Hepatocyte (in vitro differentiated cells): ENCODE measurements at regions not wholly inside any gene's neighbourhood (a gene's known extent, or its start where the extent isn't known, plus 50 kb on each side); places are given as distances from the start of the nearest gene placed in this dataset.

Source experiments
- DNase-seq: peaks from one replicate; pipeline ENCODE4 v3.0.0-alpha.2; 2016; ENCODE audit warnings: low spot score
- H2AFZ ChIP-seq: fragments of 200-600 bp; sonication (generic); 2 replicates; pipeline ENCODE4 v1.6.0; 2016; ENCODE audit warnings: antibody characterized with exemption, mild to moderate bottlenecking
- H3K27ac ChIP-seq: fragments of 200-600 bp; sonication (generic); 2 replicates; pipeline ENCODE4 v1.5.1; 2016; ENCODE audit warnings: mild to moderate bottlenecking
- H3K27me3 ChIP-seq: fragments of 200-600 bp; sonication (generic); 2 replicates; pipeline ENCODE4 v1.6.1; 2016
- H3K36me3 ChIP-seq: fragments of 200-600 bp; sonication (generic); replicated peaks from 2 replicates; pipeline ENCODE4 v1.5.1; 2016; ENCODE audit warnings: low read depth; ENCODE audit not compliant: insufficient read depth
- H3K4me1 ChIP-seq: fragments of 200-600 bp; sonication (generic); 2 replicates; pipeline ENCODE4 v1.5.1; 2016; ENCODE audit warnings: mild to moderate bottlenecking, moderate library complexity; ENCODE audit not compliant: insufficient read depth
- H3K4me2 ChIP-seq: fragments of 200-600 bp; sonication (generic); 2 replicates; pipeline ENCODE4 v1.6.0; 2016
- H3K4me3 ChIP-seq: fragments of 200-600 bp; sonication (generic); 2 replicates; pipeline ENCODE4 v1.5.1; 2016; ENCODE audit warnings: mild to moderate bottlenecking
- H3K79me2 ChIP-seq: fragments of 200-600 bp; sonication (generic); 2 replicates; pipeline ENCODE4 v1.6.0; 2017; ENCODE audit warnings: mild to moderate bottlenecking
- H3K9me2 ChIP-seq: fragments of 200-600 bp; sonication (generic); replicated peaks from 2 replicates; pipeline ENCODE4 v1.6.0; 2017; ENCODE audit warnings: mild to moderate bottlenecking; ENCODE audit not compliant: insufficient read depth
- H3K9me3 ChIP-seq: fragments of 200-600 bp; sonication (generic); 2 replicates; pipeline ENCODE4 v1.5.1; 2016; ENCODE audit warnings: low read depth, mild to moderate bottlenecking
- H4K20me1 ChIP-seq: fragments of 200-600 bp; sonication (generic); 2 replicates; pipeline ENCODE4 v1.6.0; 2016; ENCODE audit warnings: mild to moderate bottlenecking; ENCODE audit not compliant: insufficient read depth, poor library complexity, severe bottlenecking
- CTCF ChIP-seq: fragments of 200-600 bp; sonication (generic); IDR thresholded peaks from 2 replicates; pipeline ENCODE4 v1.5.1; 2016; ENCODE audit warnings: antibody characterized with exemption, mild to moderate bottlenecking; ENCODE audit not compliant: poor library complexity
- EZH2 ChIP-seq: fragments of 200-600 bp; sonication (generic); IDR thresholded peaks from 2 replicates; pipeline ENCODE4 v1.6.1; 2016; ENCODE audit warnings: antibody characterized with exemption, mild to moderate bottlenecking, borderline replicate concordance
- EZH2phosphoT487 ChIP-seq: fragments of 200-600 bp; sonication (generic); IDR thresholded peaks from one replicate; pipeline ENCODE4 v1.6.1; 2018; ENCODE audit warnings: antibody characterized with exemption, mild to moderate bottlenecking, low read depth, moderate library complexity; ENCODE audit not compliant: unreplicated experiment, severe bottlenecking
- WGBS: methylation state at CpG from one replicate; pipeline ENCODE4 v1.1.6; 2016; ENCODE audit warnings: low lambda C conversion rate; ENCODE audit errors: missing lambda C conversion rate; 5-methylcytosine and 5-hydroxymethylcytosine counted together

GRCh38 chrX:39206399-39207145, 405.3 kb downstream of the MID1IP1 start:
- H3K9me2 ChIP-seq = no peaks in the 10 kb centered on the region
- no peak overlapping the region for H3K4me3 ChIP-seq
- H3K27ac ChIP-seq = peak overlapping the region; percentile 32
- no peaks in the 10 kb centered on the region for H3K79me2 ChIP-seq
- no peaks in the 10 kb centered on the region for H3K36me3 ChIP-seq
- no peaks in the 10 kb centered on the region for H4K20me1 ChIP-seq
- 72% methylated on average over 4 of the region's 4 CpGs for WGBS
- no peak overlapping the region for H2AFZ ChIP-seq
- no peak overlapping the region for H3K4me2 ChIP-seq
- peaks cover 12% of the 10 kb centered on the region for H3K4me1 ChIP-seq
- DNase-seq = no peak
- TF ChIP-seq EZH2 (no peak), EZH2phosphoT487 (no peak), CTCF (no peak)
- no peaks in the 10 kb centered on the region for H3K27me3 ChIP-seq
- no peaks in the 10 kb centered on the region for H3K9me3 ChIP-seq

GRCh38 chrX:39211501-39211900, 410.2 kb downstream of the MID1IP1 start:
- no peak overlapping the region for H3K4me3 ChIP-seq
- H3K36me3 ChIP-seq = no peaks in the 10 kb centered on the region
- no peak overlapping the region for H3K27ac ChIP-seq
- no peak for DNase-seq
- no peak overlapping the region for H3K4me2 ChIP-seq
- TF ChIP-seq EZH2phosphoT487 (no peak), EZH2 (no peak), CTCF (no peak)
- H3K27me3 ChIP-seq = no peaks in the 10 kb centered on the region
- H3K9me3 ChIP-seq = no peaks in the 10 kb centered on the region
- no peaks in the 10 kb centered on the region for H3K4me1 ChIP-seq
- no peaks in the 10 kb centered on the region for H3K79me2 ChIP-seq
- H3K9me2 ChIP-seq = no peaks in the 10 kb centered on the region
- H2AFZ ChIP-seq = no peak overlapping the region
- WGBS = 72% methylated on average over 1 of the region's 1 CpG
- H4K20me1 ChIP-seq = no peaks in the 10 kb centered on the region

DNA sequence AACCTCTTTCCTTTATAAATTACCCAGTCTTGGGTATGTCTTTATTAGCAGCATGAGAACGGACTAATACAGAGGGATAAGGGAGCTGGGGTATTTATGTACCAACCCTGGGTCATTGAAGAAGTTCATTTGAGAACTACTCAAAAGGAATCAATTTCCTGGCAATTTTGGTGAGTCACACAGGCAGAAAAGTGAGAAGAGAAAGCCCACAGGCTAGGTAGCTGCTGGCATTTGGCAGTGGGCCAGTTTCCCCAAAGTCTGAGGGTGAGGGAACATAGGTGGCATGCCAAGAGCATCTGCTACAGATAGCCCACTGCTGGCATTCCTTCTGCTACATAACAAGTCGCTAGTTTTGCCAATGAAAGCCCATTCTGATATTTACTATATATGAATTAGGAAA, 411.2 kb downstream of the MID1IP1 start:
- no peak overlapping the region for H3K4me3 ChIP-seq
- H3K9me2 ChIP-seq = no peaks in the 10 kb centered on the region
- no peaks in the 10 kb centered on the region for H3K4me1 ChIP-seq
- H3K27me3 ChIP-seq = no peaks in the 10 kb centered on the region
- H3K4me2 ChIP-seq = no peak overlapping the region
- no peaks in the 10 kb centered on the region for H3K9me3 ChIP-seq
- no peaks in the 10 kb centered on the region for H3K36me3 ChIP-seq
- H2AFZ ChIP-seq = no peak overlapping the region
- DNase-seq = no peak
- no peak for TF ChIP-seq EZH2
- TF ChIP-seq CTCF = no peak
- TF ChIP-seq EZH2phosphoT487 = no peak
- 61% methylated on average over 2 of the region's 2 CpGs for WGBS
- no peaks in the 10 kb centered on the region for H4K20me1 ChIP-seq
- no peaks in the 10 kb centered on the region for H3K79me2 ChIP-seq
- no peak overlapping the region for H3K27ac ChIP-seq
